ENCODE measurements at regions not wholly inside any gene's neighbourhood (a gene's known extent, or its start where the extent isn't known, plus 50 kb on each side); places are given as distances from the start of the nearest gene placed in this dataset.

DNA sequence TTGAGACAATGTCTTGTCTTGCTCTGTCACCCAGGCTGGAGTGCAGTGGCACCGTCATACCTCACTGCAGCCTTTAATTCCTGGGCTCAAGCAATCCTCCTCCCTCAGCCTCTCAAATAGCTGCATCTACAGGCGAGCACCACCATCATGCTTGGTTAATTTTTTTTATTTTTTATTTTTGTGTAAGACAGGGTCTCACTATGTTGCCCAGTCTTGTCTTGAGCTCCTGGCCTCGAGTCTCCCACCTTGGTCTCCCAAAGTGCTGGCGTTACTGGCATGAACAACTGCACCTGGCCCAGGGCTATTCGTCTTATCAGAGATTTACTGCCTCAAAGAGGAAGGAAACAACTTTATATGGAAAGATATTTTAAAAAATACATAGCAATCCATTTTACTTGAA, 102.8 kb upstream of the NUPR2 start:
- TF ChIP-seq EP300 (IDR thresholded peaks at IDR 0.05; ENCODE audit: borderline replicate concordance) (no peak), CEBPB (IDR thresholded peaks at IDR 0.05) (no peak), TCF12 (IDR thresholded peaks at IDR 0.05; ENCODE audit: low read depth) (no peak), TEAD4 (IDR thresholded peaks at IDR 0.05) (no peak), ZBTB7A (IDR thresholded peaks at IDR 0.05; ENCODE audit: low read depth) (no peak), RAD21 (IDR thresholded peaks at IDR 0.05; ENCODE audit: low read depth) (no peak), FOXM1 (IDR thresholded peaks at IDR 0.05; ENCODE audit: borderline replicate concordance, low read depth) (no peak), TAF1 (IDR thresholded peaks at IDR 0.05; ENCODE audit: low read depth) (no peak), CREB1 (IDR thresholded peaks at IDR 0.05; ENCODE audit: low read depth) (no peak), MAX (IDR thresholded peaks at IDR 0.05) (no peak), YY1 (IDR thresholded peaks at IDR 0.05; ENCODE audit: low read depth) (no peak), NFIC (IDR thresholded peaks at IDR 0.05) (no peak), EGR1 (IDR thresholded peaks at IDR 0.05) (no peak)
- TF ChIP-seq, protein P1, sequence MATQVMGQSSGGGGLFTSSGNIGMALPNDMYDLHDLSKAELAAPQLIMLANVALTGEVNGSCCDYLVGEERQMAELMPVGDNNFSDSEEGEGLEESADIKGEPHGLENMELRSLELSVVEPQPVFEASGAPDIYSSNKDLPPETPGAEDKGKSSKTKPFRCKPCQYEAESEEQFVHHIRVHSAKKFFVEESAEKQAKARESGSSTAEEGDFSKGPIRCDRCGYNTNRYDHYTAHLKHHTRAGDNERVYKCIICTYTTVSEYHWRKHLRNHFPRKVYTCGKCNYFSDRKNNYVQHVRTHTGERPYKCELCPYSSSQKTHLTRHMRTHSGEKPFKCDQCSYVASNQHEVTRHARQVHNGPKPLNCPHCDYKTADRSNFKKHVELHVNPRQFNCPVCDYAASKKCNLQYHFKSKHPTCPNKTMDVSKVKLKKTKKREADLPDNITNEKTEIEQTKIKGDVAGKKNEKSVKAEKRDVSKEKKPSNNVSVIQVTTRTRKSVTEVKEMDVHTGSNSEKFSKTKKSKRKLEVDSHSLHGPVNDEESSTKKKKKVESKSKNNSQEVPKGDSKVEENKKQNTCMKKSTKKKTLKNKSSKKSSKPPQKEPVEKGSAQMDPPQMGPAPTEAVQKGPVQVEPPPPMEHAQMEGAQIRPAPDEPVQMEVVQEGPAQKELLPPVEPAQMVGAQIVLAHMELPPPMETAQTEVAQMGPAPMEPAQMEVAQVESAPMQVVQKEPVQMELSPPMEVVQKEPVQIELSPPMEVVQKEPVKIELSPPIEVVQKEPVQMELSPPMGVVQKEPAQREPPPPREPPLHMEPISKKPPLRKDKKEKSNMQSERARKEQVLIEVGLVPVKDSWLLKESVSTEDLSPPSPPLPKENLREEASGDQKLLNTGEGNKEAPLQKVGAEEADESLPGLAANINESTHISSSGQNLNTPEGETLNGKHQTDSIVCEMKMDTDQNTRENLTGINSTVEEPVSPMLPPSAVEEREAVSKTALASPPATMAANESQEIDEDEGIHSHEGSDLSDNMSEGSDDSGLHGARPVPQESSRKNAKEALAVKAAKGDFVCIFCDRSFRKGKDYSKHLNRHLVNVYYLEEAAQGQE (IDR thresholded peaks at IDR 0.05; ENCODE audit: low read depth): no peak
- TF ChIP-seq, protein P2, sequence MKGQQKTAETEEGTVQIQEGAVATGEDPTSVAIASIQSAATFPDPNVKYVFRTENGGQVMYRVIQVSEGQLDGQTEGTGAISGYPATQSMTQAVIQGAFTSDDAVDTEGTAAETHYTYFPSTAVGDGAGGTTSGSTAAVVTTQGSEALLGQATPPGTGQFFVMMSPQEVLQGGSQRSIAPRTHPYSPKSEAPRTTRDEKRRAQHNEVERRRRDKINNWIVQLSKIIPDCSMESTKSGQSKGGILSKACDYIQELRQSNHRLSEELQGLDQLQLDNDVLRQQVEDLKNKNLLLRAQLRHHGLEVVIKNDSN (IDR thresholded peaks at IDR 0.05): no peak

GRCh38 chr7:56218510-56218909, 102.3 kb upstream of the NUPR2 start:
- TF ChIP-seq EGR1 (IDR thresholded peaks at IDR 0.05): no peak

- TF ChIP-seq EGR1 (IDR thresholded peaks at IDR 0.05): no peak
- TF ChIP-seq, protein P1 (IDR thresholded peaks at IDR 0.05; ENCODE audit: low read depth): no peak
- TF ChIP-seq TAF1 (IDR thresholded peaks at IDR 0.05; ENCODE audit: low read depth): no peak
- TF ChIP-seq, protein P2 (IDR thresholded peaks at IDR 0.05): no peak
- no peak for TF ChIP-seq RAD21 (IDR thresholded peaks at IDR 0.05; ENCODE audit: low read depth)
- no peak for TF ChIP-seq FOXM1 (IDR thresholded peaks at IDR 0.05; ENCODE audit: borderline replicate concordance, low read depth)
- no peak for TF ChIP-seq ZBTB7A (IDR thresholded peaks at IDR 0.05; ENCODE audit: low read depth)
These were observed 97.4 kb upstream of the NUPR2 start for GRCh38 chr7:56213574-56213973.

- TF ChIP-seq TCF12 (IDR thresholded peaks at IDR 0.05; ENCODE audit: low read depth) (no peak), RAD21 (IDR thresholded peaks at IDR 0.05; ENCODE audit: low read depth) (no peak), EP300 (IDR thresholded peaks at IDR 0.05; ENCODE audit: borderline replicate concordance) (no peak), TAF1 (IDR thresholded peaks at IDR 0.05; ENCODE audit: low read depth) (no peak), YY1 (IDR thresholded peaks at IDR 0.05; ENCODE audit: low read depth) (no peak), TEAD4 (IDR thresholded peaks at IDR 0.05) (no peak), MAX (IDR thresholded peaks at IDR 0.05) (no peak), CEBPB (IDR thresholded peaks at IDR 0.05) (no peak), CREB1 (IDR thresholded peaks at IDR 0.05; ENCODE audit: low read depth) (no peak), ZBTB7A (IDR thresholded peaks at IDR 0.05; ENCODE audit: low read depth) (no peak), NFIC (IDR thresholded peaks at IDR 0.05) (no peak), EGR1 (IDR thresholded peaks at IDR 0.05) (no peak), FOXM1 (IDR thresholded peaks at IDR 0.05; ENCODE audit: borderline replicate concordance, low read depth) (no peak)
- TF ChIP-seq, protein P1 (IDR thresholded peaks at IDR 0.05; ENCODE audit: low read depth): no peak
- TF ChIP-seq, protein P2 (IDR thresholded peaks at IDR 0.05): no peak
These were observed 90.2 kb upstream of the NUPR2 start for GRCh38 chr7:56206420-56206819.
